Activated naive CD4-positive, alpha-beta T cell treated with anti-CD3 and anti-CD28 coated beads, Interleukin-2, amount 10 ng/mL, durations not matched to agents 7 days and 5 days (primary cell): ENCODE measurements at regions not wholly inside any gene's neighbourhood (a gene's known extent, or its start where the extent isn't known, plus 50 kb on each side); places are given as distances from the start of the nearest gene placed in this dataset.
"Not testable (repeated sequence)": the region's sequence is repeated elsewhere in the genome, so short reads cannot be mapped to it uniquely, and the experiment has no call there.

Source experiments
- CTCF ChIA-PET: fragments of 350-600 bp; sonication (Branson Sonifier 250); formaldehyde crosslinking; loops from one replicate; lab custom pipeline; 2021; ENCODE audit warnings: antibody characterized with exemption; lab: Charles Lee
- DNase-seq: peaks from one replicate; pipeline ENCODE4 v3.0.0-alpha.2; 2020
- H3K27ac Mint-ChIP-seq: one replicate; pipeline ENCODE4 v1.8.0; 2021; ENCODE audit warnings: mild to moderate bottlenecking, moderate library complexity, mixed read lengths
- H3K27me3 Mint-ChIP-seq: one replicate; pipeline ENCODE4 v1.8.0; 2021; ENCODE audit warnings: mild to moderate bottlenecking, mixed read lengths
- H3K36me3 Mint-ChIP-seq: one replicate; pipeline ENCODE4 v1.8.0; 2021; ENCODE audit warnings: mixed read lengths
- H3K4me1 Mint-ChIP-seq: one replicate; pipeline ENCODE4 v1.8.0; 2021; ENCODE audit warnings: mixed read lengths
- H3K4me3 Mint-ChIP-seq: one replicate; pipeline ENCODE4 v1.8.0; 2021; ENCODE audit warnings: mild to moderate bottlenecking, moderate library complexity, mixed read lengths
- H3K9me3 Mint-ChIP-seq: one replicate; pipeline ENCODE4 v1.8.0; 2021; ENCODE audit warnings: mixed read lengths

- CTCF ChIA-PET = interaction anchor here (0.7 to 2.6 kb wide), 8 partner anchors 60 to 633 kb away, joined by 3 to 46 read pairs (median 4); no protein-coding TSS in a partner anchor
Observed at GRCh38 chr13:33543089-33543459, 257.5 kb upstream of the STARD13 start.

GRCh38 chr13:33543631-33544265 lies 258.2 kb upstream of the STARD13 start:
- no peaks in the 10 kb centered on the region for H3K27me3 Mint-ChIP-seq
- peak overlapping the region; percentile 100 for H3K27ac Mint-ChIP-seq
- H3K4me1 Mint-ChIP-seq = peaks cover 34% of the 10 kb centered on the region
- no peaks in the 10 kb centered on the region for H3K9me3 Mint-ChIP-seq
- peak overlapping the region; percentile 93 for H3K4me3 Mint-ChIP-seq
- DNase-seq = no peak
- H3K36me3 Mint-ChIP-seq = peaks cover 4% of the 10 kb centered on the region
- CTCF ChIA-PET = interaction anchor here (0.9 to 2.6 kb wide), 6 partner anchors 59 to 633 kb away, joined by 3 to 46 read pairs (median 4); no protein-coding TSS in a partner anchor

More at GRCh38 chr13:33543089-33543459, 257.5 kb upstream of the STARD13 start:
- H3K36me3 Mint-ChIP-seq = peaks cover 4% of the 10 kb centered on the region
- no peaks in the 10 kb centered on the region for H3K9me3 Mint-ChIP-seq
- H3K4me1 Mint-ChIP-seq = peaks cover 34% of the 10 kb centered on the region
- no peak for DNase-seq
- peak overlapping the region; percentile 93 for H3K4me3 Mint-ChIP-seq
- no peaks in the 10 kb centered on the region for H3K27me3 Mint-ChIP-seq
- H3K27ac Mint-ChIP-seq = peak overlapping the region; percentile 100

GRCh38 chr13:33544308-33544707 lies 258.8 kb upstream of the STARD13 start:
- H3K27ac Mint-ChIP-seq = peak overlapping the region; percentile 100
- CTCF ChIA-PET = interaction anchor here (1.6 to 2.6 kb wide), 2 partner anchors 179 to 634 kb away, joined by 4 to 46 read pairs; no protein-coding TSS in a partner anchor

GRCh38 chr13:33545492-33545891 lies 259.9 kb upstream of the STARD13 start:
- Mint-ChIP-seq H3K27me3 (no peaks in the 10 kb centered on the region), H3K9me3 (no peaks in the 10 kb centered on the region), H3K36me3 (peaks cover 1% of the 10 kb centered on the region), H3K27ac (no peak overlapping the region), H3K4me1 (peaks cover 30% of the 10 kb centered on the region), H3K4me3 (no peak overlapping the region)
- DNase-seq = no peak
- CTCF ChIA-PET = no interaction called here

More at GRCh38 chr13:33544308-33544707, 258.8 kb upstream of the STARD13 start:
- Mint-ChIP-seq H3K9me3 (no peaks in the 10 kb centered on the region), H3K36me3 (peaks cover 4% of the 10 kb centered on the region), H3K4me1 (peaks cover 34% of the 10 kb centered on the region), H3K27me3 (no peaks in the 10 kb centered on the region), H3K4me3 (peak overlapping the region; percentile 93)
- no peak for DNase-seq

GRCh38 chr13:33547035-33547434 lies 261.5 kb upstream of the STARD13 start:
- H3K4me1 Mint-ChIP-seq = peaks cover 16% of the 10 kb centered on the region
- DNase-seq = no peak
- no peak overlapping the region for H3K27ac Mint-ChIP-seq
- H3K4me3 Mint-ChIP-seq = no peak overlapping the region
- CTCF ChIA-PET = interaction anchor here (0.8 kb wide), 1 partner anchor 22 kb away, joined by 3 read pairs; no protein-coding TSS in a partner anchor
- H3K9me3 Mint-ChIP-seq = no peaks in the 10 kb centered on the region
- H3K36me3 Mint-ChIP-seq = no peaks in the 10 kb centered on the region
- H3K27me3 Mint-ChIP-seq = no peaks in the 10 kb centered on the region

- H3K27me3 Mint-ChIP-seq = no peaks in the 10 kb centered on the region
- CTCF ChIA-PET = no interaction called here
- no peaks in the 10 kb centered on the region for H3K36me3 Mint-ChIP-seq
- DNase-seq = no peak
- no peak overlapping the region for H3K4me3 Mint-ChIP-seq
- no peaks in the 10 kb centered on the region for H3K9me3 Mint-ChIP-seq
- H3K27ac Mint-ChIP-seq = no peak overlapping the region
- peaks cover 16% of the 10 kb centered on the region for H3K4me1 Mint-ChIP-seq
Observed at GRCh38 chr13:33548069-33548468, 262.5 kb upstream of the STARD13 start.

GRCh38 chr13:33550276-33550675 lies 264.7 kb upstream of the STARD13 start:
- CTCF ChIA-PET = no interaction called here
- no peaks in the 10 kb centered on the region for H3K27me3 Mint-ChIP-seq
- DNase-seq = no peak
- H3K4me3 Mint-ChIP-seq = no peak overlapping the region
- no peak overlapping the region for H3K27ac Mint-ChIP-seq
- no peaks in the 10 kb centered on the region for H3K36me3 Mint-ChIP-seq
- peaks cover 2% of the 10 kb centered on the region for H3K4me1 Mint-ChIP-seq
- no peaks in the 10 kb centered on the region for H3K9me3 Mint-ChIP-seq

- no peak overlapping the region for H3K27ac Mint-ChIP-seq
- no peaks in the 10 kb centered on the region for H3K4me1 Mint-ChIP-seq
- no peaks in the 10 kb centered on the region for H3K36me3 Mint-ChIP-seq
- no peaks in the 10 kb centered on the region for H3K9me3 Mint-ChIP-seq
- H3K4me3 Mint-ChIP-seq = no peak overlapping the region
- CTCF ChIA-PET = no interaction called here
- no peak for DNase-seq
- no peaks in the 10 kb centered on the region for H3K27me3 Mint-ChIP-seq
Observed at GRCh38 chr13:33550885-33551284, 265.3 kb upstream of the STARD13 start.

GRCh38 chr13:33554919-33555791 lies 262.8 kb upstream of the RFC3 start:
- Mint-ChIP-seq H3K27ac (no peak overlapping the region), H3K4me1 (no peaks in the 10 kb centered on the region), H3K4me3 (no peak overlapping the region), H3K36me3 (no peaks in the 10 kb centered on the region), H3K27me3 (peaks cover 5% of the 10 kb centered on the region), H3K9me3 (no peaks in the 10 kb centered on the region)
- no peak for DNase-seq
- CTCF ChIA-PET = no interaction called here

- H3K27me3 Mint-ChIP-seq = peaks cover 5% of the 10 kb centered on the region
- no peaks in the 10 kb centered on the region for H3K4me1 Mint-ChIP-seq
- no peak overlapping the region for H3K27ac Mint-ChIP-seq
- DNase-seq = no peak
- no peaks in the 10 kb centered on the region for H3K9me3 Mint-ChIP-seq
- no peak overlapping the region for H3K4me3 Mint-ChIP-seq
- CTCF ChIA-PET = no interaction called here
- no peaks in the 10 kb centered on the region for H3K36me3 Mint-ChIP-seq
Observed at GRCh38 chr13:33556828-33557227, 261.1 kb upstream of the RFC3 start.

- no peak for DNase-seq
- Mint-ChIP-seq H3K36me3 (no peaks in the 10 kb centered on the region), H3K27me3 (peaks cover 5% of the 10 kb centered on the region), H3K4me3 (no peak overlapping the region), H3K9me3 (no peaks in the 10 kb centered on the region), H3K4me1 (no peaks in the 10 kb centered on the region), H3K27ac (no peak overlapping the region)
- CTCF ChIA-PET = no interaction called here
Observed at GRCh38 chr13:33560726-33561125, 257.2 kb upstream of the RFC3 start.

- H3K36me3 Mint-ChIP-seq = no peaks in the 10 kb centered on the region
- H3K9me3 Mint-ChIP-seq = no peaks in the 10 kb centered on the region
- H3K4me3 Mint-ChIP-seq = no peak overlapping the region
- DNase-seq = no peak
- CTCF ChIA-PET = no interaction called here
- H3K4me1 Mint-ChIP-seq = no peaks in the 10 kb centered on the region
- H3K27ac Mint-ChIP-seq = no peak overlapping the region
- peaks cover 5% of the 10 kb centered on the region for H3K27me3 Mint-ChIP-seq
Observed at GRCh38 chr13:33561627-33562026, 256.3 kb upstream of the RFC3 start.

GRCh38 chr13:33571618-33572017 lies 246.3 kb upstream of the RFC3 start:
- H3K27ac Mint-ChIP-seq = no peak overlapping the region
- H3K27me3 Mint-ChIP-seq = no peaks in the 10 kb centered on the region
- CTCF ChIA-PET = no interaction called here
- no peak for DNase-seq
- H3K36me3 Mint-ChIP-seq = no peaks in the 10 kb centered on the region
- H3K4me3 Mint-ChIP-seq = no peak overlapping the region
- peaks cover 1% of the 10 kb centered on the region for H3K9me3 Mint-ChIP-seq
- no peaks in the 10 kb centered on the region for H3K4me1 Mint-ChIP-seq

GRCh38 chr13:33572322-33572721 lies 245.6 kb upstream of the RFC3 start:
- H3K27ac Mint-ChIP-seq, DNase-seq, H3K4me1 Mint-ChIP-seq, H3K27me3 Mint-ChIP-seq, H3K36me3 Mint-ChIP-seq, H3K4me3 Mint-ChIP-seq, CTCF ChIA-PET, H3K9me3 Mint-ChIP-seq: not testable (repeated sequence)
